Hematopoietic multipotent progenitor cell treated with erythropoietin and hydrocortisone succinate and interleukin-3 and kit ligand, for 8 days (in vitro differentiated cells): ENCODE measurements at regions not wholly inside any gene's neighbourhood (a gene's known extent, or its start where the extent isn't known, plus 50 kb on each side); places are given as distances from the start of the nearest gene placed in this dataset.

Source experiments
- DNase-seq: peaks from one replicate; pipeline ENCODE4 v3.0.0-alpha.2; 2015

GRCh38 chr3:79926522-79926921, 158.7 kb upstream of the ROBO1 start:
- DNase-seq = no peak

- DNase-seq = no peak
Measured at GRCh38 chr3:79922633-79923032, 154.8 kb upstream of the ROBO1 start.

- no peak for DNase-seq
Measured at GRCh38 chr3:79917561-79917960, 149.8 kb upstream of the ROBO1 start.

GRCh38 chr3:79910337-79910736, 142.5 kb upstream of the ROBO1 start:
- DNase-seq = no peak

GRCh38 chr3:79906106-79906505, 138.3 kb upstream of the ROBO1 start:
- no peak for DNase-seq

GRCh38 chr3:79902151-79902550, 134.4 kb upstream of the ROBO1 start:
- no peak for DNase-seq

GRCh38 chr3:79898907-79899306, 131.1 kb upstream of the ROBO1 start:
- DNase-seq = no peak

GRCh38 chr3:79896086-79896485, 128.3 kb upstream of the ROBO1 start:
- no peak for DNase-seq

- no peak for DNase-seq
Measured at GRCh38 chr3:79887213-79887612, 119.4 kb upstream of the ROBO1 start.

GRCh38 chr3:79886204-79886603, 118.4 kb upstream of the ROBO1 start:
- DNase-seq = no peak

- no peak for DNase-seq
Measured at GRCh38 chr3:79885407-79885806, 117.6 kb upstream of the ROBO1 start.

- DNase-seq = no peak
Measured at GRCh38 chr3:79884354-79884753, 116.6 kb upstream of the ROBO1 start.

GRCh38 chr3:79881431-79881830, 113.6 kb upstream of the ROBO1 start:
- DNase-seq = no peak

- DNase-seq = no peak
Measured at GRCh38 chr3:79878708-79879107, 110.9 kb upstream of the ROBO1 start.

- no peak for DNase-seq
Measured at GRCh38 chr3:79874646-79875045, 106.8 kb upstream of the ROBO1 start.

GRCh38 chr3:79872483-79872882, 104.7 kb upstream of the ROBO1 start:
- DNase-seq = no peak

GRCh38 chr3:79871656-79872055, 103.9 kb upstream of the ROBO1 start:
- DNase-seq = no peak

- DNase-seq = no peak
Measured at GRCh38 chr3:79870313-79870620, 102.5 kb upstream of the ROBO1 start.

- DNase-seq = no peak
Measured at GRCh38 chr3:79869461-79870312, 101.9 kb upstream of the ROBO1 start.

GRCh38 chr3:79866162-79866561, 98.4 kb upstream of the ROBO1 start:
- no peak for DNase-seq

- DNase-seq = no peak
Measured at GRCh38 chr3:79864077-79864476, 96.3 kb upstream of the ROBO1 start.

GRCh38 chr3:79848876-79849275, 81.1 kb upstream of the ROBO1 start:
- DNase-seq = no peak

- DNase-seq = no peak
Measured at GRCh38 chr3:79847928-79848327, 80.1 kb upstream of the ROBO1 start.

- DNase-seq = peak; percentile 6
Measured at GRCh38 chr3:79846148-79846933, 78.5 kb upstream of the ROBO1 start.

- DNase-seq = no peak
Measured at GRCh38 chr3:79845546-79845945, 77.7 kb upstream of the ROBO1 start.
